NCI-H146 (cell line): ENCODE measurements at regions not wholly inside any gene's neighbourhood (a gene's known extent, or its start where the extent isn't known, plus 50 kb on each side); places are given as distances from the start of the nearest gene placed in this dataset.

ENCODE experiments used
- DNase-seq: peaks from one replicate; lab custom pipeline; 2025; lab: John Stamatoyannopoulos, UW

DNA sequence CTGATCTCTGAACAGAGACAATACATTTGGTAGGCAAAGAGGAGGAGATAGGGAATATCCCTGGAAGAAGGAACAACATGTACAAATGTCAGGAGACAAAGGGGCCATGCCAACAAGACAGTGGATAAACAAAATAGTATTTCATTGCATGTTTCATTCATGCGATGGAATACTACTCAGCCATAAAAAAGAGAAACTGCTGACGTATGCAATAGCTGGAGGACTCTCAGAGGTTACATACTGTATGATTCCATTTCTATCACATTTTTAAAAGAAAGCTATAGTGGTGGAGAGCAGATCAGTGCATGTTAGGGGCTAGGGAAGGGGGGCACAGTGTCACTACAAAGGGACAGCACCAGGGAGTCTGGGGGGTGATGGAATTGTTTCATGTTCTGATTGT, 572.9 kb upstream of the CADM1 start:
- no peak for DNase-seq

DNA sequence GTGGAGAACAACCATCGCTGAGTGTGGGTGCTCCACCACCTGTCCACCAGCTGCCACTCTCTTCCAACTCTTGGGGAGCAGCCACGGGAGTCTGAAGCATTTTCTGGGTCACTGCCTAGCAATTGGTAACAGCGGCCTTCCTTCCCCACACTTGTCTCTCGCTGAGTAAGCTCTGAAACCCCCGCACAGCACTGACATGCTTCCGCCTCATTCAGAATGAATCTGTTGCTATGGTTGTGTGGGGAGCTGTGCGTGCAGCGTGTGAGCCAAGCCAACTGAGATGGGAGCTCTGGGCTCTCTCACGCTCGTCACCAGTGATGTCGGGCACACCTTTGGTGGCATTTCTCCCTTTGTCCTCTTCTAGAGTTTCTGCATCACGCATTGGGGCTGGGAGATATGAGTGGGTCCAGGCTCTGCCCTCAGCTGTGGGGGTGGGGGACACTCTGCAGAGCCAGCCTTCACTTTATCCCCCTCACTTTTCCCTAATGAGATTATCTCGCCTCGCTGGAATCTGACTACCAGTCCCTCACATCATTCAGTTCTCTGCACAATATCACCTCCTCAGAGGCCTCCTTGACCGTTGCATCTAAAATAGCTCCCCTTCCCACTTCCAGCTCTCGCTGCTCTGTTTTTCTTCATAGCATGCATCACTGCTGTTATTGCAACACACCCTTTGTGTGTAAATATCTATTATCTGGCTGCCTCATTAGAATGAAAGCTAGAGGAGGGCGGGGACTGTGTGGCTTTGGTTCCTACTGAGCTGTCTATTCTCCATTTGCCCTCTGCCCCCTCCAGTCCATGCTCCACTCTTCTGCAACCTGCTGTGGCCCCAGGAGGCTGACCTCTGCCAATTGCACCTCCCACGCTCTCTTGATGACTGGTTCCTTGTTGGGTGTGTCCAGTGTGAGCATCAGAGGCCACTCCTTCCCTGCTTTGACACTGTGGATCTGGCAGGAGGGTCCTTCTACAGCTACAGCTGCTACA, 569.9 kb upstream of the CADM1 start:
- peak; percentile 89 for DNase-seq

DNA sequence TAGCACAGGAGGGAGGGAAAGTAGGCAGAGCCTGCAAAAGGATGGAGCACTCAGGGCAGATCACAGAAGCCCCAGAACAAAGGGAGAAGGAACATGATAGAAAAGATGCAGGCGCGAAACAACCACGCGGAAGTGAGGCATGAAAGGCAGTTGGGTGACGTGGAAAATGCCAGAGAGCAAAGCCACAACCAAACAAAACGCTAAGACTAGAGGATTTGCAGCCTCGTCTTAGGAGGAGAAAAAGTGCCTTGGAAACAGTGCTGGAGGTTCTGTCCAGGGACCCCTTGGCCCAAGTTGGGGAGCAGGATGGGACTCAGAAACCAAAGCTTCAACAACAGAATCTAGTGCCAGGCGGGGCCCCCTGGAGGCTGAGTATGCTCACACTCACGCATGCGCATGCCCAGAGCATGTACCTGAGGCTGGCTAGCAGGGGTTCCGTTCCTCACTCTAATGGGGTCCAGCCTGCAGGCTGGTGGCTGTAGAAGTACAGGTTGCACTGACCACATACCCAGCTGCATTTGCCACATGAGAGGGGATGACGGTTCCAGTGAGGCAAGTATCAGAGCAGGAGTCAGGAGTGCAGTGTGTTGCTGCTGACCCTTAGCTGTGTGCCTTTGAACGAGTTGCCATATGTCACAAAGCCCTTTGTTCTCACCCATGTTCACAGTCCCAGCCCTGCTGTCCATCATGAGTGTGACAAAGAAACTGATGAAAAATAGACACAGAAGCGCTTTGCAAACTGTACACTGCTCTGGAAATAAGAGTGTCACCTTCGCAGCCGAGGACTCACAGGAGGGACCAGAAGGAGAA, 568.6 kb upstream of the CADM1 start:
- peak; percentile 41 for DNase-seq

DNA sequence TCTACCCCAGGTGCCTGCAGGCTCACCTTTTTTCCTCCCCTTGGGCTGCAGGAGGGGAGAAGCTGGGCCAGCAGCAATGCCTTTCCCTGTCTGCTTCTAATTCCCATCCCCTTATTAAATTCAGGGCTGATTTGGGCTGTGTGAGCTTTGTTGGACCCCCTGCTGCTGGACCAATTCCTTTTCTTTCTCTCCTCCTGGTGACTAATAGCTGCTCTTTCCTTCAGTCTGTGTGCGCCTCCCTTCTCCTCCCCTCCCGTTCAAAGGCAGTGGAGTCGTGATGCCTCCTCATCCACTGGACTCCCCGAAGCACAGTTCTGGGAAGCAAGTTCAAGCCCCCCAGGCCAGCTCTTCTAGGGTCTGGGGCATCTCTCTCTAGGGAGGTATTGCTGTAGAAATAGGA, 567.9 kb upstream of the CADM1 start:
- peak; percentile 75 for DNase-seq

DNA sequence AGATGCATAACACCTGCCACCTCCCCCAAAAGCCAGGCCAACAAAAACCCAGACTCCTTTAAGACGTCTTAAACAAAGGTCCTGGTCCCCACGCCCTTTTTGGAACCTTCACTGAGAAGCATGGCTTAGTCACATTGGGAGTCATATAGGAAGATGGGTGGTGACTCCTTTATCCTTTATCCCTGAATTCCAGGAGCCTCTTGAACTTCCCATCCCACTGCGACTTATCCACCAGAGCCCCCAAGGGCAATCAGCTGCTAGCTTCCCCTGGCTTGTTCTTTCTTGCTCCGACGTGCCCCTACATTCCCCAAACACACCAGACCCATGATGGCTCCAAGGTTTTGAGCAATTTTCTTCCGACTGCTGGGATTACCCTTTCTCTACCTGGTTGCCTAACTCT, 567.0 kb upstream of the CADM1 start:
- no peak for DNase-seq

DNA sequence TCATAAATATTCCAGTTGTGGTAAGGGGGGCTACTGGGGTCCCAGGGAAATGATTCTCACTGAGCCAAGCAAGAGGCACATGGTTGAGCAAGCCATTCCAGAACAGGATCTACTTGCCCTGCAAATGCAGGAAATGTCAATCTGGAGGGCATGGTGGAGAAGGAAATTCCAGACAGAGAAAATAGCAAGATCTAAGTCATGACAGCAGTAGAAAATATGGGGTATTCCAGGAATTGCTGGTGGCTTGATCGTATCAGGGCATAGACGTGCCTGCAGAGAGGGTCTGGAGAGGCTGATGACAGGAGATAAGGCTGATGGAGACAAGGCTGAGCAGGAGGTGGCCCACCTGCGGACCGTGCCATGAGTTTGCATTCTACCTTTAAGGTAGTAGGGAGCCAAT, 566.3 kb upstream of the CADM1 start:
- DNase-seq = no peak

DNA sequence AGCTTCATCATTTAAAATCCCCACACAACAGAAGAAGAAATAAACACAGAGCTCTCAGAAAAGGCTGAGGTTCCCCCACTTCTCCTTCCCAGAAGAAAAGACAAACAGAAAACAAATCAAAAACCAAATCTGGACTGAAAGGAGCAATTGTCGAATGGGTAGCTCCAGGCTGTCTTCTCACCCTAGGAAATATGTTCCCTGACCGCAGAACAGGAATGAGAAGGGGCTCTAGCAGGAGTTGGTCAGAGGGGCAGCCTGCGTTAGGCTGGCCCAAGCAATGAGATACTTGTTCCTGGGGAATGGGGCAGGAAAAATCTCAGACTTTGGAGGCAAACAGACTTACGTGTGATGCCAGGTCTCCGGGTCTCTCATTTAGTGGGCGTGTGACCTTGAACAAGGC, 562.6 kb upstream of the CADM1 start:
- no peak for DNase-seq

DNA sequence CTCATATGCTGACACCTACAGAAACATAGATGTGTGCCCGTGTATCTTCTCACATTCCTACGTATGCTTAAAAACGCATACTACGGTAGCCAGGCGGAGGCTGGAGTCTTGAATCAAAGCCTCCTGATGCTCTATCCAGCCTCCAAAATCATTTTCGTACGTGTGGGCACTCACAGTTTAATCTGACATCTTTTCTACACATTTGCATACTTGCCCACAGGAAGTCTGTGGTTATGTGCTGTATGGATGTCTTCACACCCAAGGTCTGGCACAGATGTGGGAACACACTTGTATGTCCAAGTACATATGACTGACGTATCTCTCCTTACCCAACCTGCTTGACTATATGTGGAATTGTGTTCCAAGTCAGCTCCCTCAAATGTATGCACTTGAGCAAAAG, 561.8 kb upstream of the CADM1 start:
- DNase-seq = no peak

DNA sequence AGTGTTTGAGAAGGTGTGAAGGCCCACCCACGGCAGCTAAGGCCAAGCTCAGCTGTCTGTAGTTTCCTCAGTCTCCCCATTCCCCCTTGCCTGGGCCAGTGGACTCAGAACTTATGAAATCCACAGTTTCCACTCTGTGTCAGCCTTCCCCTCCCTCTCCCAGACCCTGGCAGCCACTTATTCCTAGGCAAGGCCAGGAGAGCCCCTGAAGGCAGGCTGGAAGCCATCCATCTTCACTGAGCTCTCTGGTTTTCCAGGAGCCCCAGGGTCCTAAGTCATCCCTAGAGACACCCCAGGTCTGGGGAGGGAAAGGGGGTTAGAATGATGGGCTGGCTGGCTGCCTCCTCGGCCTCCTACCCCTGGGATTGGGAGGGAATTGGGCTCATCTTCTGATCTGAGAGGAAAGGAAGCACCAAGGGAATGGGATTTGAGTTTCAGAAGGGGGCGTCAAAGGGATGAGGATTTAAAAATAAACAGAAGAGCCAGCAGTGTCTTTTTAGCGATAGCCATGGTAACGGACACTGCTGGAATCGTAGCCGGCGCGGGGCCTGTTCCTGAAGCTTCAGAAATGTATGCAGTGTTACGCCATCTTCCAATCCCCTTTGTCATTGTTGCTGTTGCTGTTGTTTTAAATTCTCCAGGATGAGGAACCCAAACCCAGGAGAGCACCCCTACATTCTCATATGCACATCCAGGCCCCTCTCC, 561.1 kb upstream of the CADM1 start:
- no peak for DNase-seq

DNA sequence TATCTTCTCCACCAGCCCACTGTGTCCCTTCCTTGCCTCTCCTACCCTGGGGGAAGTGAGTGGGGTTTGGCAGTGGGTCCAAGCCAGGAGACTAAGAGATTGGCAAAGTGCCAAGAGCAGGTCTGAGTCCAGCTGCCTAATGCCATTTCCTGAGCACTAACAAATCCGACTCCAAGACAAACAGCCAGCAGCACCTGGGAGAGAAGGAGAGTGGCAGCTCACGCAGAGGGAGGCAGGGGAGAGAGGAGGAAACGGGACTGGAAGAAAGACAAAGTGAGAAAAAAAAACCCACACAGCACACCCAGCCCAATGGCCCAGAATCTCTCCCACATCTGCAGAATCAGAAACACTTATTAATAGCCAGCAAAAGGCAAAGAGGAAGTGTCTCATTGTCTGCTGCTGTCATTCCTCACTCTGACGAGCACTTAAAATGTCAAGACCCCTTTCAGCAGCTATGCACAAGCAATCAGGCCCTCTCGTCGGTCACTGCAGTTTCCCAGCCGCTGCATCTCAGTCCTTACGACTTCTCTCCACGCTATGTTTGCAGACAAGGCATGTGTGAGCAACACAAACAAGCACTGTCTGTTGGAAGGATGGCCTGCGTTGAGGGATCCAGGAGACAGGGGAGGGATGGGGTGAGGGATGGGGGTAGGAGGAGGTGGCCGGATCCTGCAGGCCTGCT, 558.4 kb upstream of the CADM1 start:
- DNase-seq = peak; percentile 94

DNA sequence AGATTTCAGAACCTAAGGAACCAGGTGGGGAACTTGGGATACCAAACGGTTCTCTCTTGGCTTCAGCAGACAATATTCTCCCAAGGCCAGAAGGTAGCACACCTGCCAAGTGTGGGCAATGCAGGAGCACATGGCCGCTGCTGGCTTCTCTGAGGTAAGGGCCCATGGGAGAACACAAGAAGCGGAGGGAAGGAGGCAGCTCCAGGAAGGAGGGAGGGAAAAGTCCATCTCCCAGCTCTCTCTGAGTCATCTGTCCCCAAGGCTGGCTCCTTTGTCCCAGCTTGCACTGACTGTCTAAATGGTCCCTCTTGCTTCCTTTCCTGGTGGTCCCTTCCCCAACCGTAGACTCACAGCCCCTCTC, 557.9 kb upstream of the CADM1 start:
- no peak for DNase-seq

DNA sequence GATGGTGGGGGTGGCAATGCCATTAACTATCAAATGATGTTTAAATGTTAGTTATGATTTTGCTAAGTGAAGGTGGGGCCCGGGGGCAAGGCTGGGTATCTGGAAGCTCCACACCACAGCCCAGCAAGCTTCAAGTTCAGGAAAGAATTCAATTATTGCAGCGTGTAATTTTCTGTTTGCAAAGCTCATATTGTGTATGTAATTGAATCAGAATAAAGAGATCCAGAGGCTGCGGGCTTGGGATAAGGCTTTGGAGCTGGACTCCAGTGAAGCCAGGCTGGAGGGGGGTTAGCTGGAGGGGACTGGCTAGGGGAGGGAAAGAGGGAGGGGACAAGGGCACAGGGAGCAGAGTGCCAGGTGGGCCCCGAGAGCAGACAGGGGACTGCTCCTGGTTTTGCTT, 557.1 kb upstream of the CADM1 start:
- peak; percentile 67 for DNase-seq

DNA sequence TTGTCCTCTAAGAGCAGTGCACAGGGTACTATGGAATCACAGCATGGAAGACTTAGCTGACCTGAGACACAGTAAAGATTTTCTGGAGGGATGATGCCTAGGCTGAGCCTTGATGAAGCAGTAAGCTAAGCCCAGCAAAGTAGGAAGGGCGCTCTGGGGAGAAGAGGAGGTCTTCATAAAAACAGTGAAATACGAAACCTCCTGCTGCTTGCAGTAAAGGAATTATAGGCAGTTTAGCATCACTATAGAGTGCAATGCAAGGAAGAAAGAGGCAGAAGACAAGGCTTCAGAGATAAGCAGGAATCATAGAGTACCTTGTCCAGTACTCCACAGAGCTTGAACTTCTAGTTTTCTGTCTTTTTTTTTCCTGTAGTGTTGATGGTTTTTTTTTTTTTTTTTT, 555.7 kb upstream of the CADM1 start:
- peak; percentile 22 for DNase-seq

DNA sequence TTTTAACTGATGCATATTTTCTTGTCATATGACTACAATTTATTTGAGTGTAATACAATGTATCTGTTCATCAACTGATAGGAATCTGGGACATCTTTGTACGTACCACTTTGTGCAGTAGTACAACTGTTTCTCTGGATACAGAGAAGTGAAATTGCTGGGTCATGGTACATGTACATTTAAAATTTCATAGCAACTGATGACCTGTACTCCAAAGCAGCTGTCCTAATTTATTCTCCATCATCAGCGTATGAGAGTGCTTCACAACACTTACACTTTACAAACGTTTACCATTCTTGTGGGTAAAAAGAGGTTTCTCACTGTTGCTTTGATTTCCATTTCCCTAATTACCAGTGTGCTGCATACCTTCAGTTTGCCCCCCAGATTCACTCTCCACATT, 552.8 kb upstream of the CADM1 start:
- DNase-seq = no peak

DNA sequence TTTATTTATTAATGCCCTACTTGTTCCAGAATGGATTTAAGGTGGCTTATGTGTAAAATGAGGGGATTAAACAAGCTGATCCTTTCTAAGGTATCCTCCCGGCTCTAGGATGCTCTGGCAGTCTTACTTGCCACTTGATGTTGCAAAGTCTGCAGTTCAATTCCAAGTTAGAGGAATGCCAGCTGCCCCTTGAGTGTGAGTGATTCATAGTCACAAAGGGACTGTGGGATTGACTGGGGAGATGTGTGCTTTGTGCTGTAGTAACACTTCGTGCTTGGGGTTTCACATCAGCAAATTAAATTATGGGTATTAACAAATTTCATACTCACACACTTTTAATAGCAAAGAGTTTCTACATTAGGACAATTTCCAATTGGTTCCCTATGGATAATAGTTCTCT, 550.8 kb upstream of the CADM1 start:
- DNase-seq = no peak

DNA sequence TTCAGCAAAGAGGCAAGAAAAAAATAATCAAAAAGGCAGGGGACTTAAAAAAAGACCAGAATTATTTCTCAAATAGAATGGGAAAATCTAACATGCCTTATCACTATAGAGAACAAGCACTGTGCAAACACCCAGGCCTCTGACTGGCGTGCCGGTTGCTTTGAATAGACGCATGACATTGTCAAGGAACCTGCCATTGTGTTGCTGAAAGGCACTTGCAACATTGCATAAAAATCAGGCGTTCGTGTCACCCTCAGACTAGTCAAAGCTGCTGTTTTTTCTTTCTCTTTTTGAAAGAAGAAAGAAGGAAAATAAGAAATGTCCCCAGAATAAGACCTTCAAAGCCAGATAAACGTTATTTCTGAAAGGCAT, 549.3 kb upstream of the CADM1 start:
- peak; percentile 90 for DNase-seq

DNA sequence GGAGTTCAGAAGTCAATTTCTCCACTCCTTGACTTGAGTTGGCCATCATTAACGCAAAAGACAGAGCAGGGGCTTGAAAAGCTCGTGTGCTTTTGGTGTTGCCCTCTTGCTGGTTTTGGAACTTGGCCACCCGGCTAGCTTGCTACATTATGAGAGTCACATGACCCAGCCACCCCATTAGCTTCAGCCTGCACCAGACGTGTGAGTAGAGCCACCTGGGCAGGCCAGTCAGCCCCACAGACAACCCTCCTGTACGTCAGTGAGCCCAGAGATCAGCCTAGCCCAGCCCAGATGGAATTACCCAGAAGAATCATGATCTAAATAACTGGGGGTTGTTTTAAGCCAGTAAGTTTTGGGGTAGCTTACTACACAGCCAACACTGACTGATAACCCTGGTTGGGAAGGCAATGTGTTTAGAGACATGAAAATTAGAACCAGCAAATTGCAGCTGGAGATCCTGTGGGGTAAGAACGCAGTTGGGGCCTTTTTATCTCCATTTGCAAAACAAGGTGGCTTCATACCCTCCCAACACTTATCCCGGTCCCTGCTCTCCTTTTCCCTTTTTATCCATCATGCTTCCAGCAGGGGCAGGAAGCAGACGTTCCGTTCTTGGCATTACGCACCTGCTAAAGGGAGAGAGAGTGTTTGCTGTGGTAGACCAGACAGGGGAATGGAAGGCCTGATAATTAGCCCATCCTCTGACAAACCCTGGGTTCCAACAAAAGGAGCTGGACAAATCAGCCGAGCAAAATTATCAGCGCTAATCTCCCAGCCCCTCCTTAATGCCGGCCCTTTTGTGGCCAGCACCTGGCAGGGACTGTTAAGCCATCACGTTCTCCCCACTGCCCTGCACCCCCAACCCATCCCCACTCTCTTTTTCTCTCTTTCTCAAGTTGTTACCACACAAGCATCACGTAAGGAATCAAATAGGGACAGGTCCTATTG, 548.7 kb upstream of the CADM1 start:
- peak; percentile 98 for DNase-seq

DNA sequence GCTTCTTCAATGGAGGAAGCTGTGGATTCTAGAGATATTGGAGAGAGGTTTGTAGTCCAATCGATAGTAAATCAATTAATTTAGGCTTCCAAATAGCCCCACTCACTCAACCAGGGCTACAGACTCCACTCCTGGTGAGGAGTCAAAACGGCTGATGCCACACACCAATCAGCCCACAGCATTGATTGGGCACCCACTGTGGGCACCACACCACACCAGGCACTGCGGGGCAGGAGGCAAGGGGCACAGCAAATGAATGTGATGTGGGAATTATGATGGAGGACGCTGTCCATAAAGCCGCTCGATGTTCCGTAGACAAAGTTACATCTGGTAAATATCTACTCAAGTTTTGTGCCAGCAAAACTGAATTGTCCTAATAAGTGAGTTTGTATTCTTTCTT, 547.3 kb upstream of the CADM1 start:
- DNase-seq = no peak

DNA sequence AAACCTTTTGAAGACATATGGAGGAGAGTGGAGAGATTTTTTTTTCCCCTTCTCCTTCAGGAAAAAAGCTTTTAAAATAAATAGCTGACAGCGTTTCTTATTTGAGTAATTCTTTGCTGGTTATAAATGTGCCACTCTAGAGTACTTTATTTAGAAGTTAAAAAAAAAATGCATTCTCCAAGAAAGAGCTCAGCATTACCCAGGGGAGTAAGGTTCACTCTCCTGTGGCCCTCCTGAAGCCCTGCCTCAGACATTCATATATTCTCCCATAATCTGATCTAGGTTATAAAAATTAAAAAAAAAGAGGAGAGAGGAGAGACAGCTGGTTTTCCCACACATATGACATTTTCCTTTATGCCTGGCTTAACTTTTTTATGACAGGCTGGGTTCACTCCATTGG, 545.2 kb upstream of the CADM1 start:
- no peak for DNase-seq

DNA sequence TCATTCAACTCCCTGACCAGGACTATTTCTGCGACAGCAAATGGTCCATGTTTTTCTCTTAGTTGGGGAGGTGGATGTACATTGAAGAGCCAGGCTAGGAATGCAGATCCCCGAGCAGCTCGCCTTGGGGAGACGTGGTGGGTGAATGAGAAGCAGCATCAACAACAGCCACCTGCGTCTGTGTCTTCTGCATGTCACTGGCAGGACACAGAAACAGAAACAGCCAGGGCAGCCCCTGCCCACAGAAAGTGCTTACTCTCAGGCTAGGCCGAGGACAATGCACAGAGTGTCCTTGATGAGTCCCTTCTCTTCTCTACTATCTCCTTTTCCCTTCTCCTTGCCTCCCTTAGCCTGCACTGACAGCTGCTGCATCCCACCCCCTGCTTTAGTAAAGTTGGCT, 541.9 kb upstream of the CADM1 start:
- DNase-seq = no peak

DNA sequence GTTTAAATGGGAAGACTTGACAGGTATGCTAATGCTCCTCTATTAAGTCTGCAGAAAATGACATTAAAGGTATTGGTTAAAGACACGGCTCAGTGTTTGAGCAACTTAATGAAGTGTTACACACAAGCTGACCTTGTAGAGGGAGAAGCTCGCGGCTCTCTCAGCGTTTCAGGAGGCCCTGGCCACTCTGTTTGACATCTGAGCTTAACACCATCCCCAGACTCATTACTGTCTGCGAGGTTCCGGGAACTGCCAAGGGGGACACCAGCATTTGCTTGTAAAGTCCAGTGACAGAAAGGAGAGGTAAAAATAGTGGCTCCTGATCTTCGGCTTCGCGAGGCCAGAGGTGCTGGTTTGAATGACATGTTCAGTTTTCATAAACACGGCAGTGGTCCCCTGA, 540.7 kb upstream of the CADM1 start:
- DNase-seq = no peak
